CD4-positive, alpha-beta T cell treated with Interferon gamma for 1 hour (primary cell): ENCODE measurements at regions not wholly inside any gene's neighbourhood (a gene's known extent, or its start where the extent isn't known, plus 50 kb on each side); places are given as distances from the start of the nearest gene placed in this dataset.

Experiments used
- DNase-seq: peaks from one replicate; pipeline ENCODE4 v3.0.0-alpha.2; 2020

DNA sequence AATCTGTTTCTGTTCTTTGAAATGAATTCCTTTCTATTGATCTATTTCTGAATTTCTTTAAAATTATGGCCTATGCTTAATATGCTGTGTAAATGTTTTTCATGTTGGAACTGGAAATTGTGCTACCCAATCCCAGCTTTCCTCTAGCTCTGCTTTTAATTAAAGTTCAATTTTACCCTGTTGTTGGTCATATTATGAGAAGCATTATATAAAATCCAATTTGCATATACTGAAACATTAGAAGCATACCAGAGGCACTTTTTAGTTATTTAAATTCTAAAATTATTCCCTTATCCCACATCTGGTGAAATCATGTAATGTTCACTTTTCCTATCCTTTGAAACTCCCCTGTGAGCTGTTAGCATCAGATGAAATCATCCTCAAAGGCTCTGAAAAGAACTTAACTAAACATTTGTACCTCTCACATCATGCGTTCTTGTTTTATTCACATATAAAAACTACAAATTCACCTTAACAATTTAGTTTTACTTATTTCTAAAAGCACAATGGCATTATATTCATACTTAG lies 160.6 kb upstream of the COL21A1 start:
- no peak for DNase-seq

DNA sequence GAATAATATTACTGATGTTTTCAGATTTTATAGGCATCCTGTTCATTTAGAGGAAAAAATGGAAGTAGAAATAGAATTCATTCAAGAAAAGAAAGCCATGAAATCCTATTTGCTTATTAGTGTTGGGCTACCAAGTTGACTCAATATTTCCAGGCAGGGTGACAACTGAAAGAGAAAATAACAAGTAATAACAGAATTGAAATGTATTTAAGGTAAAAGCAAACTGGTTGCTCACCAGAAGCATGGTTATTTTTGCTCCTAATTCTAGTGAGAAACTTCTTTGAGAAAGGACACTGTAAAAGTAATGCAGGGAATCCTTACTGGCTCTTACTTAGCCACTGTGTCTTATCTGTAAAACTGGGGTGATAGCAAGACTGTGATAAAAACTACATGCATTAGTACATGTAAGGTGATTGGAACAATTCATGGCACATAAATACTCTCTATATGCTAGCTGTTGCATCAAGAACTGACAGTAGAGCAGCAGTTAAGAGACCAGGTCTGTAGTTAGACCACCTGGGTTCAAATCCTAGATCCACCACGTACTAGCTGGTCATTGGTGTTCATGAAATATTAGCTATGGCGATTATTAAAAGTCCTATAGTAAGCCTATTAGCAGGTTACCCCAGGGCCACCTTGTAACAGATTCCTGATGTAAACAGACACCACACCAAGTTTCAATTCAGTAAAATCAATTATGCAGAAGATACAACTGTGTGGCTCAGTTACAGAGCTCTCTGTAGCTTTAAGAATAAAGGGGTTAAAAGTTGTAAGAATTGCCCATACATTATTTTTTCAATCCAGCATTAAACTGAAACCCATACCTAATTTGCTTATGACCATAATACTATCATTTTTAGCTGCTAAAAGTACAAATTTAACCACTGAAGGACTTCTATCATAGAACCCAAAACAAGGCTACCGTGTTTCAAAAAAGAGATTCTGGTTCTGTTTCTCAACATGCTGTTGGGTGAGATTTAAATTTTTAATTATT lies 159.2 kb upstream of the COL21A1 start:
- DNase-seq = no peak

DNA sequence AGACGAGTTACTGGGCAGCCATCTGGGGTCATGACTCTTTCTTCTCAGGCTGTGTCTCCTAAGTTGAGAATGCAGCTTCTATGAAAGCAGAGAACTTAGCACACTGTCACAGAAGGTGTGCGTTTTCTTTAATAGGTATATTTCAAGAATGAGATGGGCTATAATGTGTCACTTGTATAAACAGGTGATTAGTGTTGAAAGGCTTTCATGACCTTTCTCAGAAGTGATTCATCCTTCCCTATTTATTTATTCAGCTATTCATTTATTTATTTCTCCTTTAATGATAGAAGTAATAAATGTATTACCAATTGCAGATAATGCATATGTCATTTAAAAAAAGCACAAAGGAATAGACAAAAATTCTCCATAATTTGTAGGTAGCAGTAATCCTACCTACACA lies 157.2 kb upstream of the COL21A1 start:
- no peak for DNase-seq

DNA sequence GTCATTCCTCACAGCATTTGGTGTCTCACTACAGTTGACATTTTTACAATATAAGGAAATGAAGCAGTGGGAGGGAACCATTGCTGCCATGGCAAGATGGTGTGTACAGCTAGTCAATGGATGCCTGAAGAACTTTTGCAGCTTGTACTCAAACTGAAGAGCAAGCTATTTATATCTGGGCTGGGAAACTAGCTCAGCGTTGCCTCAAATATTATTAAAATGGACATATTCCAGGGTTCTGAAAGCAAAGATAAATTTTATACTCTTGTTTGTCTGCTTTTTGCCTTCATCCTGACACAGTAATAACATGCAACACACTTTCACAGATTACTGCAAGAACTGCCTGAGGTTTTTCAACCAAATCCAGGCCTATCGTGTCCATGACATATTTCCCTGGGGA lies 156.4 kb upstream of the COL21A1 start:
- no peak for DNase-seq

DNA sequence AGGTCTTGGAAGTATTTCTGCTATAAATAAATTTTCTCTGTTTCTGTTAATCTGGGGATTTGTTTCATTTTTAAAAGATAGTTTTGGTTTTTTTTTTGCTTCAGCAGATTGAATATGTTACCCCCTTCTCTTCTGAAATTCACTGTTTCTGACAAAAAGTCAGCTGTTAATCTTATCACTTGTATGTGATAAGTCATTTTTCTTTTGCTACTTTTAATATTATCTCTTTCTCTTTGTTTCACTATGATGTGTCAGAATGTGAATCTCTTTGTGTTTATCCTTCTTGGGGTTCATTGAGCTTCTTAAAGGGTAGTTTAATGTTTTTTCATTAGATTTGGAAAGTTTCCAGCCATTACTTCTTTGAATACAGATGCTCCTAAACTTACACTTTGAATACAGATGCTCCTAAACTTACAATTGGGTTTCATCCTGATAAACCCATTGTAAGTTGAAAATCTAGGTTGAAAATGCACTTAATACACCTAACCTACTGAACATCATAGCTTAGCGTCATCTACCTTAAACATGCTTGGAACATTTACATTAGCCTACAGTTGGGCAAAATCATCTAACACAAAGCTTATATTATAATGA lies 154.2 kb upstream of the COL21A1 start:
- no peak for DNase-seq

DNA sequence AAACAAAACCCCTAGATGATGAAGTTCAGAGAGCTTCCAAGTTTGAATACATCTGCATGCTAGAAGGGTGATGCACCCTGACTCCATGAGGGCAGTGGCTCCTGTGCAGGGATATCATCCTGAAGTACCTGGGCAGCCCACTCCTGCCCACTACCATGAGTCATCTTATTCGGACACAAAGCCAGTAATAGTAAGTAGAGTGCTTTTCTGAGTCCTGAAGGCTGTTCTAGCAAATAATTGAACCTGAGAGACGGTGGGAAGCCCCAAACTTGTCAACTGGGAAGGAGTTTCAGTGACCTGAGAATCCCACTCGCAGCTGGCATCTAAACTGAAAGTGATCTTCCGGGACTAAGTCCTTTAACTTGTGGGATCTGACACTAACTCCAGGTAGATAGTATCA lies 152.9 kb upstream of the COL21A1 start:
- no peak for DNase-seq

DNA sequence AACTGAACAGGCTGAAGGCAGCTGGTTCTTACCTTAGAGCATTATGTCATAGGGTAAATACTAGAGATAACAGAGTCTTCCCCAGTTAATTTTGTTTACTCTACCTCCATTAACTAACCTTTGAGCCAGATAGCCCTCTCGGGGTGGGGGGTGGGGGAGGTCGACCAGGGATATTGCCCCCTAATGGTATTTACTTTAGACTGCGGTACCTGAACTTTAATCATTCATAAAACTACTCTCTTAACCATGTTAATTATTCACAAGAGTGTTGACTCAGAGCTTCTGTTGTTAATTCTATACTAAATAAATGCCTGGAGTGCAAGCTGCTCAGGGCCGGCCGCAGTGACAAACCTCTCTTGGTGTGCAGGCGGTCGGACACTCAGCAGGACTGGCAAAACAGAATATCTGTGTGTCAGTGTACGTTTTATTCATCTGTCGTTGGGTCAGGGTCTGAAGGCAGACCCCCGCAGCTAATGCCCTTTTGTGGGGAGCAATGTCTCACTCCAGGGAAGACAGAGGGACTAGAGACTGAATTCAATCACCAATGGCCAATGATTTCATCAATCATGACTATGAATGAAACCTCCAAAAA lies 152.4 kb upstream of the COL21A1 start:
- no peak for DNase-seq

DNA sequence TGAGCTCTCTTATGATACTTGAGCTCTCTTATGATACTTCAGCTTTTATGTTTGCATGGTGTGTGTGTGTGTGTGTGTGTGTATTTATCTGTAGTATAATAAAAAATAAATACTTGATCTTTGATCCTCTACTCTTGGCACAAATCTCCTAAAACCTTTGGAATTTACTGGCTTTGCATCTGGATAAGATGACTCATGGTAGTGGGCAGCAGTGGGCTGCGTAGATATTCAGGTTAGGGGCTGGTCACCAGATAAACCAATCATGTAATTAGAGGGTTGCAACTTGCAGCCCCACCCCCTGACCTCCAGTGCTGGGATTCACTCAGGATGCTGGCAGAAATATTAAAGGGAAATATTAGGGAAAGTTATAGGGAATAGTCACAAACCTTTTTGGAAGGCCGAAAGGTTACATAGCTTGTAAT lies 151.9 kb upstream of the COL21A1 start:
- DNase-seq = no peak

DNA sequence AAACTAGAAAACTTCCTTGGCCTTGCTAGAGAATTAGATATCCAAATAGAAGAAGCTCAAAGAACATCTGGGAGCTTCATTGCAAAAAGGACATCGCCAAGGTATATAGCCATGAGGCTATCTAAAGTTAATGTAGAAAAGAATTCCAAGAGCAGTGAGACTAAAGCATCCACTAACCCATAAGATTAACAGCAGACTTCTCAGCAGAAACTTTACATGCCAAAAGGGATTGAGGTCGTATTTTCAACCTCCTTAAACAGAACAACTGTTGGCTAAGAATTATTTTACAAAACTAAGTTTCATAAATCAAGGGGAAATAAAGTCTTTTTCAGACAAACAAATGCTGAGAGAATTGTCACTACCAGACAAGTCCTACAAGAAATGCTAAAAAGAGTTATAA lies 149.1 kb upstream of the COL21A1 start:
- no peak for DNase-seq

DNA sequence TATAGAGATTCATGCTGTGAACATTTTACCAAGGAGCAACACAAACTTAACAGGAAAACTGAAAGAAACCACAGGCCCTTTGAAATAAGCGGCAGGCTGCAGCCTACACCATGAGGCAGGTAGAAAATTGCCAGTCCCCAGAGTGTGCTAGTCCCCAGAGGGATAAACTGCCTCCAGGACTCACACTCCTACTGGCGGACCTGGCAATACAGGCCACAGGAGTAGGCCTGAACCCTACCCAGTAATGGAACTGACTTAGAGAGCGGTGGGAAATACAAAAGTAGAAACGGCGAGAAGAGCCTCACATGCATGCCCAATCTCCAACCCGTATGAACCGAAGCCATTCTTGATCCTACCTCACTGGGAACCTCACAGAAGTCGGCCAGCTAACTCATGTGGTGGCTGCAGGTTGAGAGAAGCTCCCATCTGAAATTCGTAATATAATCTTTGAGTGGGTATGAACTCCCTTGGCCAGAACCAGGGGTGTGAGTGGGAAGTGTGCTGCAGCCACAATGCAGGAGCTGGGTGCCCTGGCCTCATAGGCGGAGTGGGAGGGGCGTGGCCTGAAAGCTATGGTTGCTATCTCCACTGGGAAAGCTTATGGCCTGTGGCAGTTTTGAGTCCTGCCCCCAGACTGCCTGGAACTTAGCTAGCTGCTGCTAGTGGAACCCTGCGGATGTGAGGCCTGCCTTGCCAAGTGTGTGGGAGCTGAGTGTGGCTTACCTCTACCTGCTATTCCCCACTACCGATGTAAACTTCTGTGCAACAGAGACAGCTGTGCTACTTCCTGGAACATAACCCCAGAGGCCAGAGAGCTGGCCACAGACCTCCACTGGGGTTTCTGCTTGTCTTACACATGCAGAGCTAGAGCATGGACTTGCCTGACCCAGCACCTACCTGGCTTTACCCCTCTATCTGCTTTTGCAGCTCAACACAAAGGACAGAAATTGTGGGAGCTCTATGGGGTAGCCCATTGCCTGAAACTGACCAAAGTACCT lies 146.5 kb upstream of the COL21A1 start:
- DNase-seq = no peak

DNA sequence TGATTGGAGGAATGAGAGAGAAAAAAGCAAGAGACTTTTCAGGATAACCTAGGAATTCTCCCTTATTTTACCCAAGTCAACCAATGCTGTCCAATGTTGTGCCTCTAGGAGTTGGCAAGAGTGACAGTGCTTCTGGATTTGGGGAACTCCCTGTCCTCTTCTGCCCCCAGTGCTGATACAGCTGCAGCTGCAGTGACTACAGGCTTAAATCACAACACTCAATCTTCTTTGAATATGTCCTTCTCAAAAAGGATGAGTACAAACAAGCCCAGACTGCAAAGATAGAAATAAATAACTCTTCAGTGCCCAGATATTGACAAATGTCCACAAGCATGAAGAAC lies 141.0 kb upstream of the COL21A1 start:
- DNase-seq = no peak

DNA sequence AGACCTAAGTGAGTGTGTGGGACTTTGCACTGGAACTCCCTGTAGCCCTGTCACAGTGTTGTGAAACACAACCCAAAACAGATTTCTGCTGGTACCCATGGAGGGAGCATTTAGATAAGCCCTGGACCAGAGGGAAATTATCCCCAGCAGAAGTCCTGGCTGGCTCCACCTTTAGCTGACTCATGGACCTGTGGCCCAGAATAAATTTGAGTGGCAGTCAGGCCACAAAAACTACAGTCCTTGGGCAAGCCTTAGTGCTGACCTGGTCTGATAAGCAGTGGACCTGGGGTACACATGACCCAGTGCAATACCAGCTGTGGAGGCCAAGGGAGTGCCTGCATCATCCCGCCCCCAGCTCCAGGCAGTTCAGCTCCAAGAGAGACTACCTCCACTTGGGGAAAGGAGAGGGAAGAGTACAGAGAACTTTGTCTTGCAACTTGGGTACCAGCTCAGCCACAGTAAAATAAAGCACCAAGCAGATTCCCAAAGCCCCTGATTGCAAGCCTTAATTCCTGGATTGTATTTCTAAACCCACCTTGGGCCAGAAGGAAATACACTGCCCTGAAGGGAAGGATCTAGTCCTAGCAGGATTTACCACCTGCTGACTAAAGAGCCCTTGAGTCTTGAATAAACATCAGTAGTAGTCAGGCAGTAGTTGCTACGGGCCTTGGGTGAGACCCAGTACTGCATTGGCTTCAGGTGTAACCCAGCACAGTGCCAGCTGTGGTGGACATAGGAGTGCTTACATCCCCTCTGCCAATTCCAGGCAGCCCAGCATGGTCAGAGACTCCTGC lies 140.4 kb upstream of the COL21A1 start:
- no peak for DNase-seq

DNA sequence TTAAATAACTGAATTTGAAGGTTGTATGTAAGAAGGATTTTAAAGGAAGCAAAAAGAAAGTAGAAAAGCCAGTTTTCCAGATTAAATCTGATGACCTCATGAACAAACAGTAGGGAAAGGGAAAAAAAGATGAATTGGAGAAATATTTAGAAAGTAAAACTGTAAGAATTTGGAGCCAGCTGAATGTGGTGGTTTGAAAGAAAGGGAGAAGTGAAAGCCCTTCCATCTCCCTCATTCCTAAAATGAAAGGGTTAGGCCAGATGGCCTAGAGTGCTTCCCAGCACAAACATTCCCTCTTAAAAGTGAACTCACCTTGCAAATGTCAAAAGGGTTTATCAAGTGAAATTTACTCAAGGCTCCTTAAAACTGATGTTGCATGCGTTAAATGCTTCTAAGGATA lies 139.3 kb upstream of the COL21A1 start:
- DNase-seq = no peak

DNA sequence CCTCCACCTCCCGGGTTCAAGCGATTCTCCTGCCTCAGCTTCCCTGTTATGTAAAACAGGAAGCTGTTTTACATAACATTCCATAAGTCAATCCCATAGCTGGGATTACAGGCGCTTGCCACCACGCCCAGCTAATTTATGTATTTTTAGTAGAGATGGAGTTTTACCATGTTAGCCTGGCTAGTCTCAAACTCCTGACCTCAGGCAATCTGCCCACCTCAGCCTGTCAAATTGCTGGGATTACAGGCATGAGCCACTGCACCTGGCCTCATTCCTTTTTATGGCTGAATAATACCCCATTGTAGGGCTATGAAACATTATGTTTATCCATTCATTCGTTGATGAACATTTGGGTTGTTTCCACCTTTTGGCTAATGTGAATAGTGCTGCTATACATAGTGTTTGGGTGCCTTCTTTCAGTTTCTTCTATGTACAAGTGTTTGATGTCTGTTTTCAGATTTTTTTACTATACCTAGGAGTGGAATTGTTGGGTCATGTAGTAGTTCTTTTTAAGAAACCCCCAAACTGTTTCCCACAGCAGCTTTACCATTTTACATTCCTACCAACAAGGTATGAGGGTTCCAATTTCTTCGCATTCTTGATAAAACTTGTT lies 138.7 kb upstream of the COL21A1 start:
- DNase-seq = no peak

DNA sequence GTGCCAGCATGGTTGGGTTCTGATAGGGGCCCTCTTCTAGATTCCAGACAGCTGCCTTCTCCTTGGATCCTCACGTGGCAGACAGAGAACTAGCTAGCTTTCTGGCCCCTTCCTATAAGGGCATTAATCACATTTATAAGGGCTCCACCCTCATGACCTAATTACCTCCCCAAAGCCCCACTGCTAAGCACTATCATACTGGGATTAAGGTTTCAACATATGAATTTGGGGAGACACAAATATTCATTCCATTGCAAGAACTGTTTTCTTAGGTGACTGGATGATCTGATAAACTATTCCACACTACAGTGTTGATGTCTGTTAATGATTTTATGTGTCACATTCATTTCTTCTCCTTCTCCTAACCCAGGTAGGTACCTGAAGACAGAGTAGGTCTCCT lies 135.8 kb upstream of the COL21A1 start:
- no peak for DNase-seq

DNA sequence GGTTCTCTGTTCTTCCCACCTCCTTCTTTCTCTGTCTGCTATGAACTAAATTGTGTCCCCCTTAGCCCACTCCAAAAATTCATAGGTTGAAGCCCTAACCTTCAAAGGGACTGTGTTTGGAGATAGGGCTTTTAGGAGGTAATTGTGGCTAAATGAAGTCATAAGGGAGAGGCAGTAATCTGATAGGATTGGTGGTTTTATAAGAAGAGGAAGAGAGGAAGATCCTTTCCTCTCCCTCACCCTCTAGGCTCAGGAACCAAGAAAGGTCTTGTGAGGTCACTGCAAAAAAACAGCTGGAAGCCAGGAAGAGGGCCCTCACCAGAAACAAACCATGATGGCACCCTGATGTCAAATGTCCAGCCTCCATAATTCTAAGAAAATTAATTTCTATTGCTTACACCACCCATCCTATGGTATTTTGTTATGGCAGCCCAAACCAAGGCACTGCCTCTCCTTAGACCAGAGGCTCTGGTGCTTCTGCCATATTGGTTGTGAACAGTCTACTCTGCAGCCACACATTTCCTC lies 135.1 kb upstream of the COL21A1 start:
- DNase-seq = no peak

DNA sequence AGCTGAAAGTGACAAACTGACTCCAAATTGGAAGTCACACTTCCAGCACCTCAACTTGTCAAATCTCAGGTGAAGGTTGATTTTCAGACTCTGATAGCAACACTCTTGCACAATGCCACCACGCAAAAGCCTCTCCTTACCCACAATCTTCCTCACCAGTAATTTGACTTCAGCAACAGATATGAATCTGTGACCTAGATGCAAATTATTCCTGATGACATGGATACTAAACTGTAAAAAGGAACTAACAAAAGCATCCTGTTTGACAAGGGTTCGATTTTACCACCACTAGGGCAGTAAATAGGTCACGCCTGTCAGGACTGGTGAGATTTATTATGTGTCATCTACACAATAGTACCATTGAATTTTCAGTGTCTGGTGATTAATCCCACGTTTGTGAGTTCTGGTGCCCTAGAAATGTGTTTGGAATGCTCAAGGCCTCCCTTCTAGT lies 134.4 kb upstream of the COL21A1 start:
- DNase-seq = no peak

DNA sequence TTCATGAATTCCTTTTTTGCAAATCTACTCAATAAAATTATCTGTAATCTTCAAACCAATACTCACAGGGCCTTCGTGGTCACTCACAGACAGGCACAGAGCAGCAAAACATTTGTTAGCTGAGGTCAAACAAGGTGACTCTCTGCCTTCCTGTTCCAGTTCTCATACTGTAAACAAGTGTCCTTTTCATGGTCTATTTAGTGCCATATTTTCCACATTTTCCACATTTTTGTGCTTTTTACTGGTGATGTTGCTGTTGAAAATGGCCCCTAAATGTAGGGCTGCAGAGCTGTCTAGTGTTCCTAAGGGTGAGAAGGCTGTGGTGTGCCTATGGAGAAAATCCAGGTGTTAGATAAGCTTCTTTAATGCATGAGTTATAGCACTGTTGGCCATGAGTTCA lies 133.1 kb upstream of the COL21A1 start:
- no peak for DNase-seq

DNA sequence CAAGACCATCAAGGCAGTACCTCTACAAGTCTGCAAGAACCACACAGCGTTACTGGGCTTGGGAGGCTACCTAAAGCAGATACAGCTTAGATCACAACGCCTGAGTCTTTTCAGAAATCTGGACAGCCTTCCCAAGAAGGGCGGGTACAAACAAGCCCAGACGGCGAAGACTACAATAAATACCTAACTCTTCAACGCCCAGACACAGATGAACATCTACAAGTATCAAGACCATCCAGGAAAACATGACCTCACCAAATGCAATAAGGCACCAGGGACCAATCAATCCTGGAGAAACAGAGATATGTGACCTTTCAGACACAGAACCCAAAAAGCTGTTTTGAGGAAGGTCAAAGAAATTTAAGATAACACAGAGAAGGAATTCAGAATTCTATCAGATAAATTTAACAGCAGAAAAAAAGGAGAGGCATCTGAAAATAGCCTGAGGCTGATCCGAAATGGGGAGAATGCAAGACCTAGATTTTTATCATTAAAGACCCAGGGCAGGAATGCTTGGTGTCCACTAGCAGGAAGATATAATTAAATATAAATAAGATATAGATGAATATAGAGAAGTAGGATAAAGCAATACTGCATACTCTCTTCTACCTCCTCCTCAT lies 131.7 kb upstream of the COL21A1 start:
- DNase-seq = no peak

DNA sequence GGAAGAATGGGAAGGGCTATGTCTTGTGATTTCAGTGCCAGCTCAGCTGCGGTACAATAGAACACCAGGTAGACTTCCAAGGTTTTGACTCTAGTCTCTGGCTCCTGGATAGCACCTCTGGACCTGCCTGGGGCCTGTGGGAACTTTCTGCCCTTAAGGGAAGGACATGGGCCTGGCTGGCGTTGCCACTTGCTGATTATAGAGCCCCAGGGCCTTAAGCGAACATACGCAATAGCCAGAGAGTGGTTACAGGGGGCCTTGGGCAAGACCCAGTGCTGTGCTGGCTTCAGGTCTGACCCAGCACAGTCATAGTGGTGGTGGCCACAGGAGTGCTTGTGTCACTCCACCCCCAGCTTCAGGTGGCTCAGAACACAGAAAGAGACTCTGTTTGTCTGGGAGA lies 131.1 kb upstream of the COL21A1 start:
- DNase-seq = no peak

DNA sequence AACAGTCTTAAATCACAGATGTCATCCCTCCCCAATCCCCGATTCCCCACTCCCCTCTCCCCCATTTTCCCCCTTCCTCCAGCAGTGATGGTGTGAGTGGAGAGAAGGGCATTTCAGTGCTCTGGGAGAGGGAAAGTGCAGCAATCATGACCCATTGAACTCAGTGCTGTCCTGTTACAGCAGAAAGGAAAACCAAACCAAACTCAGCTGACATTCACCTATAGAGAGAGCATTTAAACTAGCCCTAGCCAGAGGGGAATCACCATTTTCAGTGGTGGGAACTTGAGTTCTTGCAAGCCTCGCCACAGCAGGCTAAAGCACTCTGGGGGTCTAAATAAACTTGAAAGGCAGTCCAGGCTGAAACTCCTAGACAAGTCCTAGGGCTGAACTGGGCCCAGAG lies 129.9 kb upstream of the COL21A1 start:
- no peak for DNase-seq
